Myocyte (in vitro differentiated cells): ENCODE measurements at regions not wholly inside any gene's neighbourhood (a gene's known extent, or its start where the extent isn't known, plus 50 kb on each side); places are given as distances from the start of the nearest gene placed in this dataset.

Source experiments
- DNase-seq: peaks from one replicate; pipeline ENCODE4 v3.0.0-alpha.2; 2012; ENCODE audit warnings: low read depth

DNA sequence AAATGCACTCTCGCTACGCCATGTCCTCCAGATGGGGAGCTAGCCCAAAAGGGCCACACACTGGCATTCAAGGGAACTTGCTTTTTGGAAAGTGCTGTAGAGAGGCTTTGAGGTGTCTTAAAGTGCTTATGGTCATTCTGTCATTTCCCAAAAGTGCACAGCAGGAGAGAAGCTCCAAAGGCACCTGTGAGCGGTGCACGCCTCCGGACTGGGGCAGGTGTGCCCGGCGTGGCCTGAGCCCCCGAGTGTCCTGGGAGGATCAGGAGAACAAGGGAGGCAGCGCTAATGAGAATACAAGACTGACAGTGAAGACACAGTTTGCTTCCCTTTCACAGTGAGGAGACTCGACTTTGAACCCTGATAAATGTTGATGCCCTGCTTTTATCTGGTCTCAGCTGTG is 419.0 kb upstream of the MKI67 start:
- no peak for DNase-seq

DNA sequence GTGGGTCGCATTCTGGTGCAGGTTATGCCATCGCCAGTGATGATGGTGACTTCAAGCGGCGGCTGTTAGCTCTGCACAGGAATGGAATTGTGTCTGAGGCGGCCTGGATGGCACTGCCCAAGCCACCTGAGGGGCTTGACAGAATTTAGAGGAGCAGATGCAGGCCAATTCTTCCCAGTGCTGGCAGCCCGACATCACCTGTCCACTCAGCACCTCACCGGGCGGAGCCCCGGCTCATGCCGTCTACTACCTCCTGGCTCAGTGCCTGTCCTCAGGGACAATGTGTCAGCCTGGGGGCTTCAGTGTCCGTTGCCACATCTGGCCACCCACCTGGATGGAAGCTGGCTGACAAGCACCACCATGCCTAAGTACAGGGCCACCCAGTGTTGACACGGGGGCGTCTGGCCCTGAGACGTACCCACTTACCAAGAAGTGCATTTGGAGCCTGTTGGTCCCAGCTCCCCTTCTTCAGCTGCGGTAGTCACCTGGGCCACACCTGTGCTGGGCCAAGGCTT is 420.5 kb upstream of the MKI67 start:
- no peak for DNase-seq

DNA sequence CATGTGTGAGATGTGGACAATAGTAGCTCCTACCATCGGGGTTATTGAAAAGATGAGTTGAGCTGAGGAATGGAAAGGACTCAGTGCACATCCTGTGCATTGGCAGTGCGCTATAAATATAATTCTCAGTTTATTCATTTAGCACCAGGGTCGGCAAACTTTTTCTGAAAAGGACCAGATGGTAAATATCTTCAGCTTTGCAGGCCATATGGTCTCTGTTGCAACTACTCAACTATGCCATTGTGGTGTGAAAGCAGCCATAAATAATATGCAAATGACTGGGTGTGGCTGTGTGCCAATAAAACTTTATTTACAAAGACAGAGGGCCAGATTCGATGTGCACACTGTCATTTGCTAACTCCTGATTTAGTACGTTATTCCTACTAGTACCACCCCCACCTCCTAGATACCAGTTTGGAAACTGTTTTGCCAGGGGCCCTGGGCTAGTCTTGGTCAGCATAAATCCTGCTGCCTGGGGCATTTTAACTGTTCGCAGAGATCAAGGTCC is 422.9 kb upstream of the MKI67 start:
- no peak for DNase-seq

- no peak for DNase-seq
Measured at GRCh38 chr10:128550045-128550444, 423.8 kb upstream of the MKI67 start.

DNA sequence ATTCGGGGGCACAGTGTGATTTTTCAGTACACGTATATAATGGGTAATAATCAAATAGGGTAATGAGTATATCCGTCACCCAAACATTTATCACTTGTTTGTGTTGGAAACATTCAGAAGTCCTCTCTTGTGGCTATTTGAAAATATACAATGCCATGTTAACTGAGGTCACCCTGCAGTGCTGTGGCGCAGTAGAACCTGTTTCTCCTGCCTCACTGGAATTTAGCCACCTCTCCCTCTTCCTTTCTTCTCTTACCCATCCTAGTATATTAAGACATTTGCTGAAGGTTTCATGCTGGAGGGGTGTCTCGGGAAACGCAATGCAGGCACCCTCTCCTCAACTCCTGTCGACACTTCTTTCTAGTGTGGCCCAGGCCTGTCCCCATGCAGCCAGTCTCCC is 425.3 kb upstream of the MKI67 start:
- DNase-seq: no peak

DNA sequence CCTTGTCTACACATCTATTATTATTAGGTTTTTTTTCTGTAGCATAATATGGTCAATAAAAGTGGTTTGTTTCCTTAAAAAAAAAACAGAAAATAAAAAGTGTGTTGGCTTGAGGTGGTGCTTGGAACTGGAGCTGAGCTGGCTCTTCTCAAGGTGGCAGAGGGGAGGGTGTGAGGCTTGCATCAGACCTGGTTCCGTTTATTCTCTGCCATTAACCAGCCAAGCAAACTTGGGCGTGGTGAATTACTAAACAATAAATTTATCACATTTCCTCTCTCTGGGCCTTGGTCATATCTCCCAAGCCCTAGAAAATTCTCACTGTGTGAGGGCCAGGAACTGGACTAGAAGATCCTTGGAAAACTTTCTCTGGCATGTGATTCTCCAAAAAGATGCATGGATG is 427.5 kb upstream of the MKI67 start:
- no peak for DNase-seq

GRCh38 chr10:128556182-128557110 is 430.2 kb upstream of the MKI67 start:
- no peak for DNase-seq

DNA sequence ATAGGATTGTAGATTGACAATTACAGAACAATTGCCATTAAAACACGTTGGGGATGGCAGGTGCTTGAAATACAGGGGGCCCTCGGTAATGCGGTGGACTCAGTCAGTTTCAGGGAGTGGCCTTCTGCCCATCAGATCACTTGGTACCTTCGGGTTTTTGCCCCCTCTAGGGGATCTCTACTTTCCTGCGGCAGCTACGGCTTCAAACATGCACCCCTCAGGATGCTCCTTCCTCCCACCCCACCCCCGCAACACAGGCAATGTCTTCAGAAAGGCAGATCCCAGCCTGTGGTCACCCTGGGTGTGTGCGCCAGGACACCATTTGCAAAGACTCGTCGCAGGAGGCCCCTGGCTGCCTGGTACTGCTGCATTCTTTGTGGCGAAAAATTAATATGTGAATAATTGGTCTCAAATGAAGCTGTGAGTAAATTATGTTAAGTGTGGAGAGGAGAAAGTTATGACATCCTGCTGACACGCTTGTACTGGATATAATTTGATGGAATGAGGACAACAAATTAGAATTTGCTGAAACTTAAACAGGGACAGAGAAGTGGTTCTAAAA is 431.0 kb upstream of the MKI67 start:
- DNase-seq: no peak

- DNase-seq: no peak
Measured at GRCh38 chr10:128560406-128560805, 434.2 kb upstream of the MKI67 start.

GRCh38 chr10:128560993-128561392 is 434.8 kb upstream of the MKI67 start:
- DNase-seq: no peak

- DNase-seq: no peak
Measured at GRCh38 chr10:128563387-128563786, 437.2 kb upstream of the MKI67 start.

GRCh38 chr10:128563904-128564303 is 437.7 kb upstream of the MKI67 start:
- DNase-seq: no peak

DNA sequence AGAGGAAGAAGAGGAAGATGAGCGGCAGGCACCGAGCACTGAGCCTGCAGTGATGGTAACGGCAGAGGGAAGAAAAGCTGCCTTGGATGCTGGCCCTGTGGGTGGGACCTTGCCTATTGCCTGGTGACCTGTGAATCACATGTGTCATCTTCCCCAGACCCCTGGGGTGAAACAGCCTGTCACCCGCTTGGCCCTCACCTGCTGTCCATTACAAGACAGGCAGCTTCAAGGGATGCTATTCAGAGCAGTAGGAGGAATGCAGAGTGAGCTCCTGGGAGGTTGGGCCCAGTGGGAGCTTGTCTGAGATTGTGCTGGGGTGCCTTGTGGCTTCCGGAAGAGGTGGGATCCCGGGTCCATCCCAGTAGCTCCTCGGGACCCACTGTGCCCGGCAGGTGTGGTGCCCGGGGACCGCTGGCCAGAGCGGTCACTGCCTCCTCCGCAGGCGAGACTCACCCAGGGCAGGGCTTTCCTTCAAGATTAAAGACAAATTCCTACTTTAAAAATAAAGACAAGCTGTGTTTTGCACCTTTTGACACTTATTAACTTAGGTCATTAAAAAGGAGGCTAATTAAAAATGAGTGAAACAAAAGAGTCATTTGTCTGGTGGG is 440.2 kb upstream of the MKI67 start:
- DNase-seq: no peak

- no peak for DNase-seq
Measured at GRCh38 chr10:128567551-128567950, 441.3 kb upstream of the MKI67 start.

DNA sequence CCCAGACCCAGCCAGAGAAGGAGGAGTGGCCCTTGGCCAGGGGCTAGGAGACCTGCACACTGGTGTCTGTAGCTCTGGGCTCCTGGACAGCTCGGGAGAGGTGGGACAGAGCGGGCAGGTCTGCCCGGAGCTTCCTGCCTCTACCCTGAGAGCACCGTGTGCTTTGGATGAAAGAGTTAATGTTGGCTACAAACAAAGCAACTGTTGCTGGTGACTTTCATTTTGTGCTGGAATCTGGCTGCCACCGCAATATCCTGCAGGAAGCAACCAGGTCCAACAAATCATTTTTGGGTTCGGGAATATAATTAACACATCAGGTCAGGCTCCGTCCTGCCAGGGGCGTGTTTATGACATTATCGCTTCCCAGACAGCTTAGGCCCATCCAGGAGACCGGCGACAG is 441.8 kb upstream of the MKI67 start:
- DNase-seq: no peak

- DNase-seq: no peak
Measured at GRCh38 chr10:128568491-128568890, 442.3 kb upstream of the MKI67 start.

- DNase-seq: no peak
Measured at GRCh38 chr10:128568990-128569945, 443.0 kb upstream of the MKI67 start.

GRCh38 chr10:128570319-128570995 is 444.2 kb upstream of the MKI67 start:
- DNase-seq: no peak

- DNase-seq: no peak
Measured at GRCh38 chr10:128571071-128571470, 444.8 kb upstream of the MKI67 start.

DNA sequence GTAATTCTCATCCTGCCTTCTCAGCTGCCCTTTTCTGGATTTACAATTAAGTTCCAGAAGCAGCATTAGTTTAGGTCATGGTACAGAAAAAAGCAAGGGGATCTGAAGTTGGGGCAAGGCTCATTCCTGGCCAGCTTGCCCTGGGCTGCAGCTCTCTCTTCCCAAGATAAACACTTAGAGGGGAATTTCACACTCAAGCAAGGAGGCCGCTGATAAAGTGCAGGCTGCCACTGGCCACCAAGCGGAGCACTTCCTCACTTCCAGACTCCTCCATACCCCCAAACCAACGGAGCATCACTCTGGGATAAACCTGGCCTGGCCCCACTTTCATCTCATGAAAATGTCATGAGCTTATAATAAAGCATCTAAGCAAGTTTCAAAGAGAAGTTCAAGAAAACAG is 445.5 kb upstream of the MKI67 start:
- DNase-seq: no peak
